ENCODE measurements at regions not wholly inside any gene's neighbourhood (a gene's known extent, or its start where the extent isn't known, plus 50 kb on each side); places are given as distances from the start of the nearest gene placed in this dataset.

DNA sequence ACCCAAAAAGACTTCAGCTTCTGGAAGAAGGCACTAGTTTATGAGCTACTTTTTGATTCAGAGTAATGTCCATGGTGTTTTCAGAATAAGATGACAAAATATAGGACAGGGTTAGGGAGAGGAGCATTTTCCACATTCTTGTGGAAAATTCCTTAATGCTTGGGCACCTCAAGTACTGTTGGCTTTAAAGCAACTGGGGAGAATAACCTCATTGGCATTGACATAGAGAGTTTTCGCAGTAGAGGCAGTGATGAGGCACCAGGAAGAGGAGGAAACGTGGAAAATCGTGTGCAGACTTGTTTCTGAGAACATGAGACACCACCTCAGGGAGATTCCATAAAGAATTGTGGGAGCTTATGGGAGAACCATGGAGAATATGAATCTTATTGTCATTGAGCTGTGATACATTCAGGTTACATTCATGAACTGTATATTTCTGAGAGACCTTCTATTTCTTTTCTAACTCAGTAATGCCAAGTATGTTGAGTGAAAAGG is 929.0 kb upstream of the NRXN1 start:
- H3K27me3 ChIP-seq = no peaks in the 10 kb centered on the region
- H3K9me3 ChIP-seq = no peaks in the 10 kb centered on the region
- no peaks in the 10 kb centered on the region for H3K36me3 ChIP-seq
- TF ChIP-seq, protein P1, sequence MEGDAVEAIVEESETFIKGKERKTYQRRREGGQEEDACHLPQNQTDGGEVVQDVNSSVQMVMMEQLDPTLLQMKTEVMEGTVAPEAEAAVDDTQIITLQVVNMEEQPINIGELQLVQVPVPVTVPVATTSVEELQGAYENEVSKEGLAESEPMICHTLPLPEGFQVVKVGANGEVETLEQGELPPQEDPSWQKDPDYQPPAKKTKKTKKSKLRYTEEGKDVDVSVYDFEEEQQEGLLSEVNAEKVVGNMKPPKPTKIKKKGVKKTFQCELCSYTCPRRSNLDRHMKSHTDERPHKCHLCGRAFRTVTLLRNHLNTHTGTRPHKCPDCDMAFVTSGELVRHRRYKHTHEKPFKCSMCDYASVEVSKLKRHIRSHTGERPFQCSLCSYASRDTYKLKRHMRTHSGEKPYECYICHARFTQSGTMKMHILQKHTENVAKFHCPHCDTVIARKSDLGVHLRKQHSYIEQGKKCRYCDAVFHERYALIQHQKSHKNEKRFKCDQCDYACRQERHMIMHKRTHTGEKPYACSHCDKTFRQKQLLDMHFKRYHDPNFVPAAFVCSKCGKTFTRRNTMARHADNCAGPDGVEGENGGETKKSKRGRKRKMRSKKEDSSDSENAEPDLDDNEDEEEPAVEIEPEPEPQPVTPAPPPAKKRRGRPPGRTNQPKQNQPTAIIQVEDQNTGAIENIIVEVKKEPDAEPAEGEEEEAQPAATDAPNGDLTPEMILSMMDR (IDR thresholded peaks at IDR 0.05) = no peak
- no peak overlapping the region for H3K27ac ChIP-seq
- H3K4me1 ChIP-seq (ENCODE audit: control insufficient read depth in 1 of 2, insufficient read depth in 1 of 2, low read depth in 1 of 2, low read length in 1 of 2) = no peaks in the 10 kb centered on the region
- H3K4me3 ChIP-seq (ENCODE audit: low read depth in 1 of 2, low read length in 1 of 2) = no peak overlapping the region

- no peaks in the 10 kb centered on the region for H3K4me1 ChIP-seq (ENCODE audit: control insufficient read depth in 1 of 2, insufficient read depth in 1 of 2, low read depth in 1 of 2, low read length in 1 of 2)
- H3K36me3 ChIP-seq = no peaks in the 10 kb centered on the region
- H3K27me3 ChIP-seq = no peaks in the 10 kb centered on the region
- TF ChIP-seq, protein P1 (IDR thresholded peaks at IDR 0.05) = no peak
- H3K27ac ChIP-seq = no peak overlapping the region
- no peaks in the 10 kb centered on the region for H3K9me3 ChIP-seq
- no peak overlapping the region for H3K4me3 ChIP-seq (ENCODE audit: low read depth in 1 of 2, low read length in 1 of 2)
Measured at GRCh38 chr2:51960281-51960680, 928.3 kb upstream of the NRXN1 start.

GRCh38 chr2:51959696-51960095 is 927.8 kb upstream of the NRXN1 start:
- Histone ChIP-seq H3K4me3 (ENCODE audit: low read depth in 1 of 2, low read length in 1 of 2) (no peak overlapping the region), H3K4me1 (ENCODE audit: control insufficient read depth in 1 of 2, insufficient read depth in 1 of 2, low read depth in 1 of 2, low read length in 1 of 2) (no peaks in the 10 kb centered on the region), H3K36me3 (no peaks in the 10 kb centered on the region), H3K9me3 (no peaks in the 10 kb centered on the region), H3K27me3 (no peaks in the 10 kb centered on the region), H3K27ac (no peak overlapping the region)
- TF ChIP-seq, protein P1 (IDR thresholded peaks at IDR 0.05) = no peak

- H3K27ac ChIP-seq = no peak overlapping the region
- H3K36me3 ChIP-seq = no peaks in the 10 kb centered on the region
- H3K9me3 ChIP-seq = no peaks in the 10 kb centered on the region
- H3K4me1 ChIP-seq (ENCODE audit: control insufficient read depth in 1 of 2, insufficient read depth in 1 of 2, low read depth in 1 of 2, low read length in 1 of 2) = no peaks in the 10 kb centered on the region
- TF ChIP-seq, protein P1 (IDR thresholded peaks at IDR 0.05) = no peak
- no peak overlapping the region for H3K4me3 ChIP-seq (ENCODE audit: low read depth in 1 of 2, low read length in 1 of 2)
- no peaks in the 10 kb centered on the region for H3K27me3 ChIP-seq
Measured at GRCh38 chr2:51953931-51954330, 922.0 kb upstream of the NRXN1 start.

GRCh38 chr2:51921076-51921475 is 889.1 kb upstream of the NRXN1 start:
- TF ChIP-seq, protein P1 (IDR thresholded peaks at IDR 0.05) = no peak
- Histone ChIP-seq H3K4me3 (ENCODE audit: low read depth in 1 of 2, low read length in 1 of 2) (no peak overlapping the region), H3K36me3 (no peaks in the 10 kb centered on the region), H3K4me1 (ENCODE audit: control insufficient read depth in 1 of 2, insufficient read depth in 1 of 2, low read depth in 1 of 2, low read length in 1 of 2) (no peaks in the 10 kb centered on the region), H3K9me3 (no peaks in the 10 kb centered on the region), H3K27ac (no peak overlapping the region), H3K27me3 (no peaks in the 10 kb centered on the region)

DNA sequence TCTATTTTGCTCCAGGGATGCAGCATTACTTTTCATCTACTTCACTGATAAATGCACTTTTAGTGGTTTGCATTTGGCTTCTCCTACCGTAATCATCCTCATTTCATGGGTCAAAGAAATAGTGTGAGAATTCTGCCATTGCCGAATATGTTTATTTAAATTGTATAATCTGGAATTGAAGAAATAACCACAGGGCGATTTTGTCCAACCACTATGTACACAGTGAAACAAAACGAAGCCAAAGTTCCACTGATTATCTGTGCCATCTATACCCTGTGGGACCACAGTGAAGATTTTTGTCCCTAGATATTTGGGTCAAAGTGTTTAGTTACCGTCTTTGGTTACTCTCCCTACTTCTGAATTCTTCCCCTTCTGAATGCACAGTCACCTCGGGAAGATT is 888.6 kb upstream of the NRXN1 start:
- no peak overlapping the region for H3K4me3 ChIP-seq (ENCODE audit: low read depth in 1 of 2, low read length in 1 of 2)
- H3K9me3 ChIP-seq = no peaks in the 10 kb centered on the region
- TF ChIP-seq, protein P1 (IDR thresholded peaks at IDR 0.05) = no peak
- no peaks in the 10 kb centered on the region for H3K4me1 ChIP-seq (ENCODE audit: control insufficient read depth in 1 of 2, insufficient read depth in 1 of 2, low read depth in 1 of 2, low read length in 1 of 2)
- no peaks in the 10 kb centered on the region for H3K36me3 ChIP-seq
- H3K27me3 ChIP-seq = no peaks in the 10 kb centered on the region
- H3K27ac ChIP-seq = no peak overlapping the region
